HG03039 (cell line): ENCODE measurements at regions not wholly inside any gene's neighbourhood (a gene's known extent, or its start where the extent isn't known, plus 50 kb on each side); places are given as distances from the start of the nearest gene placed in this dataset.

Experiments used
- ATAC-seq: cut with Tn5 transposase; IDR thresholded peaks from one replicate; pipeline ENCODE4 v1.9.1; 2021; ENCODE audit warnings: mild to moderate bottlenecking, moderate library complexity; ENCODE audit not compliant: unreplicated experiment

GRCh38 chr6:163834226-163834970, 419.9 kb downstream of the QKI start:
- no peak for ATAC-seq

- ATAC-seq: no peak
Measured at GRCh38 chr6:163831736-163832135, 417.2 kb downstream of the QKI start.

- no peak for ATAC-seq
Measured at GRCh38 chr6:163830641-163831040, 416.1 kb downstream of the QKI start.

- no peak for ATAC-seq
Measured at GRCh38 chr6:163828038-163828795, 413.7 kb downstream of the QKI start.

- no peak for ATAC-seq
Measured at GRCh38 chr6:163827143-163827542, 412.6 kb downstream of the QKI start.

GRCh38 chr6:163826629-163827028, 412.1 kb downstream of the QKI start:
- ATAC-seq: no peak

GRCh38 chr6:163825033-163825432, 410.5 kb downstream of the QKI start:
- no peak for ATAC-seq

GRCh38 chr6:163823577-163823976, 409.1 kb downstream of the QKI start:
- no peak for ATAC-seq

GRCh38 chr6:163820745-163821458, 406.4 kb downstream of the QKI start:
- ATAC-seq: no peak

- ATAC-seq: no peak
Measured at GRCh38 chr6:163820171-163820570, 405.7 kb downstream of the QKI start.

GRCh38 chr6:163818719-163819118, 404.2 kb downstream of the QKI start:
- no peak for ATAC-seq

GRCh38 chr6:163816441-163816840, 401.9 kb downstream of the QKI start:
- ATAC-seq: no peak

- no peak for ATAC-seq
Measured at GRCh38 chr6:163815796-163816195, 401.3 kb downstream of the QKI start.

GRCh38 chr6:163814494-163815364, 400.2 kb downstream of the QKI start:
- ATAC-seq: no peak

- no peak for ATAC-seq
Measured at GRCh38 chr6:163813979-163814493, 399.5 kb downstream of the QKI start.

GRCh38 chr6:163811317-163811716, 396.8 kb downstream of the QKI start:
- no peak for ATAC-seq

GRCh38 chr6:163809364-163809763, 394.8 kb downstream of the QKI start:
- ATAC-seq: no peak

- no peak for ATAC-seq
Measured at GRCh38 chr6:163808871-163809270, 394.4 kb downstream of the QKI start.

- no peak for ATAC-seq
Measured at GRCh38 chr6:163808231-163808630, 393.7 kb downstream of the QKI start.

- ATAC-seq: no peak
Measured at GRCh38 chr6:163806755-163807499, 392.4 kb downstream of the QKI start.
